ENCODE measurements at regions not wholly inside any gene's neighbourhood (a gene's known extent, or its start where the extent isn't known, plus 50 kb on each side); places are given as distances from the start of the nearest gene placed in this dataset.

GRCh38 chr10:21076381-21076780, 179.3 kb upstream of the NEBL start:
- no TSS peak for BruUV-seq (replicated peaks)
- no peak for DNase-seq
- no peaks in the 10 kb centered on the region for H3K9me3 Mint-ChIP-seq (ENCODE audit: low read depth, unreplicated experiment)
- no peaks in the 10 kb centered on the region for H3K36me3 Mint-ChIP-seq (ENCODE audit: insufficient read depth, unreplicated experiment)
- intact Hi-C loops (cut with micrococcal nuclease; ENCODE audit: unreplicated experiment) = loop anchor here (5.0 to 10.0 kb wide), 5 partner anchors 96 to 878 kb away; no protein-coding TSS in a partner anchor
- H3K4me1 Mint-ChIP-seq (ENCODE audit: low read depth, unreplicated experiment) = peaks cover 9% of the 10 kb centered on the region
- H3K27me3 Mint-ChIP-seq (ENCODE audit: unreplicated experiment) = no peaks in the 10 kb centered on the region
- H3K27ac Mint-ChIP-seq (ENCODE audit: unreplicated experiment) = no peak overlapping the region
- TF ChIP-seq CTCF (IDR thresholded peaks at IDR 0.05; ENCODE audit: unreplicated experiment) = no peak
- CTCF ChIA-PET = no interaction called here
- no peak overlapping the region for H3K4me3 Mint-ChIP-seq (ENCODE audit: low read depth, unreplicated experiment)

- intact Hi-C loops (cut with micrococcal nuclease; ENCODE audit: unreplicated experiment) = loop anchor here (5.0 to 10.0 kb wide), 5 partner anchors 96 to 879 kb away; no protein-coding TSS in a partner anchor
- no peak overlapping the region for H3K4me3 Mint-ChIP-seq (ENCODE audit: low read depth, unreplicated experiment)
- CTCF ChIA-PET = no interaction called here
- no peaks in the 10 kb centered on the region for H3K36me3 Mint-ChIP-seq (ENCODE audit: insufficient read depth, unreplicated experiment)
- peaks cover 9% of the 10 kb centered on the region for H3K4me1 Mint-ChIP-seq (ENCODE audit: low read depth, unreplicated experiment)
- H3K27ac Mint-ChIP-seq (ENCODE audit: unreplicated experiment) = no peak overlapping the region
- H3K27me3 Mint-ChIP-seq (ENCODE audit: unreplicated experiment) = no peaks in the 10 kb centered on the region
- no peak for DNase-seq
- no peaks in the 10 kb centered on the region for H3K9me3 Mint-ChIP-seq (ENCODE audit: low read depth, unreplicated experiment)
- TF ChIP-seq CTCF (IDR thresholded peaks at IDR 0.05; ENCODE audit: unreplicated experiment) = no peak
- BruUV-seq (replicated peaks) = no TSS peak
These were observed 178.8 kb upstream of the NEBL start for GRCh38 chr10:21075880-21076279.

DNA sequence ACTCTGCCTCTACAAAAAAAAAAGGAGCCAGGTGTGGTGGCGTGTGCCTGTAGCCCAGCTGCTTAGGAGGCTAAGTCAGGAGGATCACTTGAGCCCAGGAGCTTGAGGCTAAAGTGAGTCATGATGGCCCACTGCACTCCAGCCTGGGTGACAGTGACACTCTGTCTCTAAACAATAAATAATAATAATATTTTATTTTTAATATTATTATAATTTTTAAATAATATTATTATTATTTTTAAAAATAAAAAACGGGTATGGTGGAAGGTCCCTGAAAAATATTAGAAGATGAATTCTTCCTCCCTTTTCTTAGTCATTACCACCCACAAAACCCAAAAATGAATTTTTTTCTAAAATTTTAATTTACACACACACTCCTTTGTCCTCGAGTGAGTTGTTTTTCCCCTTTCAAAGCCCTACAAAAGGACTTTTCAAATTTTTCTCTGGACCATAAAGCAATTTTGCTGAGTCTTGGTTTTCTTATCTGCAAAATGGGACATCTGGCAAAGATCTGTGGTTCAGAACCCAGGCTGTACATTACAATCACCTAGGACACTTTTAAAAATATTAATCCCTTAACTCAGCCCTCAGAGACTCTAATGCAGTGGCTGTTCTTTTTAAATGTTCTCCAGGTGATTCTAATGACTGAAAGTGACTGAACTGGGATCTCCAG, 174.0 kb upstream of the NEBL start:
- H3K27ac Mint-ChIP-seq (ENCODE audit: unreplicated experiment) = no peak overlapping the region

GRCh38 chr10:21069929-21070700, 173.0 kb upstream of the NEBL start:
- Mint-ChIP-seq H3K4me3 (ENCODE audit: low read depth, unreplicated experiment) (no peak overlapping the region), H3K36me3 (ENCODE audit: insufficient read depth, unreplicated experiment) (no peaks in the 10 kb centered on the region), H3K4me1 (ENCODE audit: low read depth, unreplicated experiment) (no peaks in the 10 kb centered on the region), H3K9me3 (ENCODE audit: low read depth, unreplicated experiment) (no peaks in the 10 kb centered on the region), H3K27ac (ENCODE audit: unreplicated experiment) (no peak overlapping the region), H3K27me3 (ENCODE audit: unreplicated experiment) (no peaks in the 10 kb centered on the region)
- no TSS peak for BruUV-seq (replicated peaks)
- no peak for TF ChIP-seq CTCF (IDR thresholded peaks at IDR 0.05; ENCODE audit: unreplicated experiment)
- CTCF ChIA-PET = no interaction called here
- no peak for DNase-seq
- intact Hi-C loops (cut with micrococcal nuclease; ENCODE audit: unreplicated experiment) = loop anchor here (10.0 kb wide), 2 partner anchors 425 to 885 kb away; no protein-coding TSS in a partner anchor

More for the DNA sequence above, 174.0 kb upstream of the NEBL start:
- Mint-ChIP-seq H3K4me1 (ENCODE audit: low read depth, unreplicated experiment) (no peaks in the 10 kb centered on the region), H3K4me3 (ENCODE audit: low read depth, unreplicated experiment) (no peak overlapping the region), H3K36me3 (ENCODE audit: insufficient read depth, unreplicated experiment) (no peaks in the 10 kb centered on the region), H3K27me3 (ENCODE audit: unreplicated experiment) (no peaks in the 10 kb centered on the region), H3K9me3 (ENCODE audit: low read depth, unreplicated experiment) (no peaks in the 10 kb centered on the region)
- CTCF ChIA-PET = no interaction called here
- no peak for TF ChIP-seq CTCF (IDR thresholded peaks at IDR 0.05; ENCODE audit: unreplicated experiment)
- no peak for DNase-seq
- no TSS peak for BruUV-seq (replicated peaks)
- intact Hi-C loops (cut with micrococcal nuclease; ENCODE audit: unreplicated experiment) = loop anchor here (10.0 kb wide), 2 partner anchors 424 to 884 kb away; no protein-coding TSS in a partner anchor
